Fibroblast of skin of left quadriceps (primary cell): ENCODE measurements at regions not wholly inside any gene's neighbourhood (a gene's known extent, or its start where the extent isn't known, plus 50 kb on each side); places are given as distances from the start of the nearest gene placed in this dataset.
"Not testable (repeated sequence)": the region's sequence is repeated elsewhere in the genome, so short reads cannot be mapped to it uniquely, and the experiment has no call there.

Experiments
- DNase-seq, 2 experiments: peaks; one replicate each; pipeline ENCODE4 v3.0.0-alpha.2; 2013; ENCODE audit warnings: low read depth in 2 of 2

GRCh38 chr17:68780596-68780995 is 174.6 kb downstream of the ABCA8 start:
- DNase-seq = no peak

DNA sequence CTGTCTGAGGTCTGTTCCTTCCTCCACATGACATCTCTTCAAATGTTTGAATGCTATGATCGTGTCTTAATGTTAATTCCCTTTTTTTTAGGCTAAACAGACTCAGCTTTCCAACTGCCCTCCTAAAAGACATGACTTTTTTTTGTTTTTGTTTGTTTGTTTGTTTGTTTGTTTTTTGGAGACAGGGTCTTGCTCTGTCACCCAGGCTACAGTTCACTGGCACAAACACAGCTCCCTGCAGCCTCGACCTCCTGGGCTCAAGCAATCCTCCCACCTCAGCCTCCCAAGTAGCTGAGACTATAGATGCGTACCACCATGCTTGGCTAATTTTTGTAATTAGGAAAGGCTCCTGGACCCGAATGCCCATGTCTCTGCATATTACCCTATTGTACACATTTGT is 176.5 kb downstream of the ABCA8 start:
- DNase-seq = no peak

GRCh38 chr17:68777856-68778694 is 176.9 kb upstream of the FAM20A start:
- no peak for DNase-seq

GRCh38 chr17:68777243-68777855 is 176.2 kb upstream of the FAM20A start:
- DNase-seq = peak; percentile 71 to 73

DNA sequence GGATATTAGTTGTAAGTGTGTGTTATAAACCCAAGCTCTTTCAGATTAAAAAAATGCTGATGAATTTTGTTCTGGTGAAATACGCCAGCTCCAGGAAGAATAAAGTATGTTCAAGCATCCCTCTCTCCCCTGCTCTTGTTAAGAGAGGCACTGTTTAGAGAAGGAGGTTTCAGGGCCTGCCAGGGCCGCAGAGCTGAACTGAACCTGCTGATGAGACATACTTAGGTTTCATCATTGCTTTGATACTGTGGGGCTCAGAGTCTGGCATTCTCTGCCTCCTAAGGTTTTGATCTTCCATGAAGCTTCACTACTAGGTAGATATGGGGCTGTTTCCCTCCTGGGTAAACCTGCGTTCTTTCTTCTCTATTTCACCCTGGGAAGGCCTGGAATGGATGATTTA is 175.3 kb upstream of the FAM20A start:
- no peak for DNase-seq

GRCh38 chr17:68775969-68776368 is 174.8 kb upstream of the FAM20A start:
- DNase-seq = no peak

DNA sequence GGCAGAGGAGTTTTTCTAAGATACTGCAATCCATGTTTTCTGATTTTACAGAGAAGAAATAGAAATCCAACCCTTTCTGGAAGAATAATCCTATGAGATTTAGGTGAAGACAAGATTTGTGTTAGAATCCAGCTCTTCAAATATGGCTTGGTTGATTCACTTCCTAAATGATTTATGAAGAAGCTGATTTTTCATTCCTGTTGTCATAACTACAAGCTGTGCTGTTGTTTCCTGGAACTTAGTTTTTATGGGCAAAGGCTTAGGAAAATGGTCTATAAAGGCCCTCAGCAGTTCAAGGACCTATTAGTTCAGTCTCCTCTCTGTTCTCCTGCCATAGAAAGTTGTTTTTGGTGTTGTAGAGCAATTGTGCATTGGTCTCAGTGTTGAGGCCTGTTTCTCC is 174.2 kb upstream of the FAM20A start:
- DNase-seq = peak; percentile 51 to 52

- DNase-seq = no peak
These were observed 170.8 kb upstream of the FAM20A start for GRCh38 chr17:68771867-68772515.

DNA sequence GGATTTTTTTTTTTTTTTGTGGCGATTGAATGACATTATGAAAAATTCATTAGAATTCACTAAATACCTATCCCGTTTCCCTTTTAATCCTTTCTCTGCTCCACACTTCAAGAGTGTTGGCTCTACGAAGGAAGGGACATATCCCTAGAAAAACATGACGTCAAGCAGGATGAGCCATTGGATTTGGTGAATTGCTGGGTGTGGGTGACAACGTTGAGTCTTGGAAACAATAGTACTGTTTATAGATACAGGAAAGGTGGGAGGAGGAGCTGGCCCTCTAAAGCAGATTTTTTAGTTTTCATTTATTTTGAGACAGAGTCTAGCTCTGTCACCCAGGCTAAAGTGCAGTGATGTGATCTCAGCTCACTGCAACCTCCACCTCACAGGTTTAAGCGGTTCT is 167.6 kb upstream of the FAM20A start:
- DNase-seq = no peak

GRCh38 chr17:68766640-68767039 is 165.5 kb upstream of the FAM20A start:
- DNase-seq = no peak

GRCh38 chr17:68763562-68763961 is 162.4 kb upstream of the FAM20A start:
- no peak for DNase-seq

DNA sequence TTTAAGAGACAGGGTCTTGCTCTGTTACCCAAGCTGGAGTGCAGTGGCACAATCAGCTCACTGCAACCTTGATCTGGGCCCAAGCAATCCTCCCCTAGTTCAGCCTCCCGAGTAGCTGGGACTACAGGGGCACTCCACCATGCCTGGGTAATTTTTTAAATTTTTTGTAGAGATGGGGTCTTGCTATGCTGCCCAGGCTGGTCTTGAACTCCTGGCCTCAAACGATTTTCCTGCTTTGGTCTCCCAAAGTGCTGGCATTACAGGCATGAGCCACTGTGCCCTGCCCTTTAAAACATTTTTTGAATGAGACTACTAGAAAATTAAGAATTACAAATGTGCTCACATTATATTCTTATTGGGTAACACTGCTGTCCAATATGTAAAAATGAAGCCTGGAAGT is 161.7 kb upstream of the FAM20A start:
- no peak for DNase-seq

DNA sequence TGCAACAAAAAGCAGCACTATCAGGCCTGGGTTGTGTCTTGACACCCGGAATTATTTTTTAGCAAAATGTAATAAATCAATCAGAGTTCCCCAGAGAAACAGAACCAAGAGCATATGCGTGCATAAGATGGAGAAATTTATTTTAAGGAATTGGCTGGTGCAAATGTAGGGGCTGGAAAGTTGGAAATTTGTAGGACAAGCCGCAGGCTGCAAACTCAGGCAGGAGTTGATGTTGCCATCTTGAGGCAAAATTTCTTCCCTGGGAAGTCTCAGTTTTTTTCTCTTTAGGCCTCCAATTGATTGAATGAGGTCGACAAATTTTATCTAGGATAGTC is 158.9 kb upstream of the FAM20A start:
- no peak for DNase-seq

DNA sequence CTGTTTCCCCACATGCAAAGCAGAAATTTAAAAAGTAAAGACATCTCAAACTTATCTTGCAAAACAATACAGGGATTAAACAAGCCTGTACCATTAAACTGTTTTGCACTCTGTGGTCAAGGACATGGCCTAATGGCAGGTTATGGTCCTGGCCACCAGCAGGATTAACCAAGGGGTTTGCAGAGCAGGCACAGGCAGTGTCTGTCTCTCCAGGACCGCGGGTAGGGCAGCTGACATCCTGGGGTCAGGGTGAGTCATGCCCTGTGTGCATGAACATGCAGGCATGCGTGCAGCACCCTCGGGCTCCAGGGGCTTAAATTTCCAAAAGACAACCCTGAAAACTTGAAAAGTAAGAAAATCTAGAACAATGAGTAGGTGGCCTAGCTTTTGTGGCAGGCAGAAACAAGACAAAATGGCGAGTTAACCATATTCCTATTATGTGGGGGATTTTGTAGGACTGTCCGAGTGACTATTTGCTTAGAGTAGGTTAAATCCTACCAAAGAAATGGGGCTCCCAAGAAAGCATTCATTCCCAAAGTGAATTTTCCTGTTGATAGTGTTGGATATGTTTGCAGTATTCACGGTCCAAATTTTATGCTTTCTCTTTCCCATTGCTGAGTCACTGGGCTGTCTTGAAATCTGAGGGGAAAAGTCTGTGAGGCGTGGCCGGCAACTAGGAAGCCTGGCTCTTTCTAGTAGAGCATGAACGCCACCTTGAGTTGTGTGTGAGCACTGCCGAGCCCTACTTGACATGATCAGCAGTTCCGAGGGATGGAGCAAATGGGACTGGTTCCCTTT is 158.4 kb upstream of the FAM20A start:
- DNase-seq = peak; percentile 80 to 81

DNA sequence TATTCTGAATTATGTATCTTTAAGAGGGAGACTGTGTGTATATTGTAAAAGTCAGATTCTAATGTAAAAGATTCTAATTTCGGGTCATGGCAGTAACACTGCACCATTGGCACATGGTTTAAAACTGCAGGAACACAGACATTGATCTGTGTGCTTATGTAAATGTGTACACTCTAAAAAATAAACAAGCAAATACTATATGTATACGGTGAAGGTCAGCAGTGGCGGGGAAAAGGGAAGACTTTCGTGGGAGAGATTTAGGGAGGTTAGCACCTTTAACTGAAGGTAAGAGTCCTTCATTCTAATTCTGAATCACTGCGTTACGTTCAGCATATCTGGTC is 157.8 kb upstream of the FAM20A start:
- no peak for DNase-seq

GRCh38 chr17:68757866-68758757 is 156.9 kb upstream of the FAM20A start:
- not testable (repeated sequence) for DNase-seq

DNA sequence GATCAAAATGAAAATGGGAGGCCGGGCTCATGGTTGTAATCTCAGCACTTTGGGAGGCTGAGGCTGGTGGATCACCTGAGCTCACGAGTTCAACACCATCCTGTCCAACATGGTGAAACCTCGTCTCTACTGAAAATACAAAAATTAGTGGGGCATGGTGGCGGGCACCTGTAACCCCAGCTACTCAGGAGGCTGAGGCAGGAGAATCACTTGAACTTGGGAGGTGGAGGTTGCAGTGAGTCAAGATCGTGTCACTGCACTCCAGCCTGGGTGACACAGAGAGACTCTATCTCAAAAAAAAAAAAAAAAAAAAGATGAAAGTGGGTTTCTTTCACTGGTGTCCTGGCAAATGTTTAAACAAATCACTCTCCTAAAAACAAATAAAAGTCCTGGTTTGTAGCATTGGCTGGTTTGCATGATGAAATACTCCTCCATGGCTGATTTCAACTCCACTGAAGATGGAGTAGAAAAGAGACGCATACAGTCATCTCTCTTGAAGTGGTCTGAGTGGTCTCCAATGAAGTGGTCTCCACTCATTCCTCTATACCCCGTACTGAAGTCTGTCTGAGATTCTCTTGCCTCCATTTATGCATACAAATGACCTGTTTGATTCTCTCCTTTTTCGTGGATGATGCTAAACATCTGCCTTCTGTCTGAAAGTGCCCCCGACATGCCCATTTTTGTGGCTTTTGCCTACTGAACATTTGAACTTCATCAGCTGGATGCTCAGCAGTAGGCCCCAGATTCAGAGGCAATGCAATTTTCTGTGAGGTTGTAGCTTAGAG is 153.0 kb upstream of the FAM20A start:
- no peak for DNase-seq

GRCh38 chr17:68750208-68750562 is 149.0 kb upstream of the FAM20A start:
- DNase-seq = no peak

DNA sequence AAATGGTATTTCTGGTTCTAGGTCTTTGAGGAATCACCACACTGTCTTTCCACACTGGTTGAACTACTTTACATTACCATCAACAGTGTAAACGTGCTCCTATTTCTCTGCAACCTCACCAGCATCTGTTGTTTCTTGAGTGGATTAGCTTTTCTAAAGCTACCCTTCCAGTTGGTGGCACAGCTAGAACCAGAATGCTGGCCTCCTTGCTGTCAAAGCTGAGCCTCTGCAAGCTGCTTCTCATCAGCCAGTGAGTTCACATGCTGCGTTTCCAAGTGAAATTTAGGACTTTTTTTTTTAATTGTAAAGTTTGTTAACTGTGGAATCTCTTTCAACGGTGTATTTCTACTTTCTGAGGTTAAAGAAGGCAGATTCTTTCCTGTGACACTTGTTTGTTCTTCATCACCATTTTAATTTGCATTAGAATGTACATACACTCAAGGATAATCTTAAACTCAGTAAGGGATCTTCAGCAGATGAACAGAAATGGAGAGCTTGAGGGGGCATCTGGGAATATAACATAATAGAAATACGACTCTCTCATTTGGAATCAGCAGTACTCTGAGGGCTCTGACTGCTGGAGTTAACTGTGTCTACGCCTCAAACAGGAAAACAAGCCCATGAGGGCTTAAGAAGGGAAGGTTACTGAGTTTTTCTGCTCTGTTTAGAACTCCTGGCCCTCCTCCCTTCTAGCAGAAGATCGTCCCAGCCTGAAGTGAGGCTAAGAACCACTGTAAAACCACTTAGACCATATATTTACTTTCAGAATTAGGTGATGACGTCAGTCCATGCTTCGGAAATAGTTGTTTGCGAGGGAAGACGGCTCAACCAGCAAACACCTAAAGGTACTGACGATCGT is 148.4 kb upstream of the FAM20A start:
- DNase-seq = no peak

DNA sequence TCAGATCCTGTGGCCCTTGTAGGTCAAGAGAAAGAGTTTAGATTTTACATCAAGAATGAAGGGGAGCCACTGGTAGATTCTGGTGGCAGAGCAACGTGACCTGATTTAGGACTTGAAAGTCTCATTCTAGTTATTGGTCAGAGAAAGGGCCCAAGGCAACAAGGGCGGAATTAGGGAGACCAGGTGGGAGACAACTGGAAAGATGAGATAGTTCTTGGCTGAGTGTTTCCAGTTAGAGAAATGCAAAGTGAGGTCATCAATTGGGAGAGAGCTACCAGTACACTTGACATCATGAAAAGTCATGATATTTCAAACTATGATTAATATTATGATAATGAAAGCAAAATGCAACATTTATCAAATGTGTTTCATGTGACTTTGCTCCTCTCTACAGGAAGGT is 147.2 kb upstream of the FAM20A start:
- no peak for DNase-seq
